NCI-H524 (cell line): ENCODE measurements at regions not wholly inside any gene's neighbourhood (a gene's known extent, or its start where the extent isn't known, plus 50 kb on each side); places are given as distances from the start of the nearest gene placed in this dataset.
"Not testable (repeated sequence)": the region's sequence is repeated elsewhere in the genome, so short reads cannot be mapped to it uniquely, and the experiment has no call there.

Experiments used
- DNase-seq, 2 experiments: peaks; one replicate each; lab custom pipeline; 2025; lab: John Stamatoyannopoulos, UW

DNA sequence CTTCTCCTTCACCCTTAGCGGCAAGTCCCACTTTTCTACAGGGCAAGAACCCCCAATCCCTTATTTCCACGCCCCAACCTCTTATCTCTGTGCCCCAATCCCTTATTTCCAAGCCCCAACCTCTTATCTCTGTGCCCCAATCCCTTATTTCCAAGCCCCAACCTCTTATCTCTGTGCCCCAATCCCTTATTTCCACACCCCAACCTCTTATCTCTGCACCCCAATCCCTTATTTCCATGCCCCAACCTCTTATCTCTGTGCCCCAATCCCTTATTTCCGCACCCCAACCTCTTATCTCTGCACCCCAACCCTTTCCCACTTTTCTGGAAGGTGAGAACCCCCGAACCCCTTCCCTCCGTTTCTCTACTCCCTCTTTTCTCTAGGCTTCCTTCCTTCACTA is 116.1 kb upstream of the GJE1 start:
- not testable (repeated sequence) for DNase-seq

DNA sequence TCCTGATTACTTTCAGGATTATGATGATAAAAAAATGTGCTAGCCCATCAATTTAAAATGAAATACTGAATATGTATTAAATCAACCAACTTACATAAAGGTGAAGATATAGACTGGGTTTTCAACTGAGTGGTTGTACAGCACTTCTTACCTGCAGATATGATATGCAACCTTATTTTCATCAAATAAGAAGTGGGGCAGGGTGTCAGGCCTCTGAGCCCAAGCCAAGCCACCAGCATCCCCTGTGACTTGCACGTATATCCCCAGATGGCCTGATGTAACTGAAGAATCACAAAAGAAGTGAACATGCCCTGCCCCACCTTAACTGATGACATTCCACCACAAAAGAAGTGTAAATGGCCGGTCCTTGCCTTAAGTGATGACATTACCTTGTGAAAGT is 117.3 kb upstream of the GJE1 start:
- not testable (repeated sequence) for DNase-seq

DNA sequence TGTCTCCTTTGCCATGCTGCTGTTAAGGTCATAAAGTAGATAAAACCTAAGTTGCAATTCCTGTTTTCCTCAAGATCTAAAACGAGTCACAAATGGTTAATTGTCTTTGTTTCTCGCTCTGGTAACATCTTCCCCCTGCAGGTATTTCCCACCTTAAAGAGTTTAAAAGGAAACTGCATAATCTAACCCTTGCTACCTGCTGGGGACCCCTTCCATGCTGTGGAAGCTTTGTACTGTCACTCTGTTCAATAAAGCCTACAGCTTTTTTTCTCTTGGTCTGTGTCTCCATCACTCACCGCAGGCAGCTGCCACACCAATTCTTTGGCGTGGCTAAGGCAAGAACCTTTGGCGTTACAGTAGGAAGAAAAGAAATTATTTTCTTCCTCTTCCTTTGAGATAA is 117.7 kb upstream of the GJE1 start:
- no peak for DNase-seq

DNA sequence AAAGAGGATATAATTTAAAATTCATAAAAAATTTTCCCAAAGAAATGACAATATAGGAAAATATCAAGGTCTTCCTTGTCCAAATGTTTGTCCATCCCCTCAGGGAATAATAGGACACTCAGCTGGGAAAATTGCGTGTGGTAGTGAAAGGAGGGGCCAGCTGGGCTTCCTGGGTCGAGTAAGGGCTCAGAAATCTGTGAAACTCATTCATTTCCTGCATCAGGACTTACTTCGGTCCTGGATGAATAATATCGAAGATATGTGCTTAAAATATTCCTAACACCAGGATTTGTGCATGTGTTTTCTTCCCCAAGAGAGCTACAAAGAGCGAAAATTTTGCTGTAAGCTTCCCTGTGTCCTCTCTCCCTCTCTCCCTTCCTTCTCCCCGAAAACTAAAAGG is 118.2 kb upstream of the GJE1 start:
- no peak for DNase-seq

DNA sequence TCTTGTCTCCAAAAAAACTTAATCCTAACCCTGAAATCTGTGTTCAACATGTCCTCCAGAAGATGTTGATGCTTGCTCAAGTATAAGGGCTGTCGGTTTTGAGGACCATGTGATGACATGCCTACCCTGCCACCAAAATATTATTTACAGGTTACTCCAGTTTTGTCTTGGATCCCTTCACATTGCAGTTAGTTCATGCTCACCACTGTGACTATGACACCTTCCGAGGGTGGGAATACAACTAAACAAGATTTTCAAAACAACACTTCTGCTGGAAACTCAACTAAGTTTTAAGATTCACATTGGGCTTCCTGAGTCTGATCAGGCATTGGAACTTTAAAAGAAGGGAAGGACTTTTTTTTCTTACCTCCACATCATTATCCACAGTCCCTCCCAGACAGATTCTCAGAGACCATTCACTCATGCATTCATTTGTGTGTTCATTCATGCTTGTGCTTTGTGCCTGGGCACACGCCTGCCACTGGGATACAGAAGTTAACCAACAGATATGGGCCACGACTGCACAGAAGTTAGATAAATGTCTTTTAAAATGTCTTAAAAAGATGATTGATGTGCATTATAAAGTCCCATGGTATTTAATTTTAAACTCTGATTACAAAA is 118.7 kb upstream of the GJE1 start:
- no peak for DNase-seq

DNA sequence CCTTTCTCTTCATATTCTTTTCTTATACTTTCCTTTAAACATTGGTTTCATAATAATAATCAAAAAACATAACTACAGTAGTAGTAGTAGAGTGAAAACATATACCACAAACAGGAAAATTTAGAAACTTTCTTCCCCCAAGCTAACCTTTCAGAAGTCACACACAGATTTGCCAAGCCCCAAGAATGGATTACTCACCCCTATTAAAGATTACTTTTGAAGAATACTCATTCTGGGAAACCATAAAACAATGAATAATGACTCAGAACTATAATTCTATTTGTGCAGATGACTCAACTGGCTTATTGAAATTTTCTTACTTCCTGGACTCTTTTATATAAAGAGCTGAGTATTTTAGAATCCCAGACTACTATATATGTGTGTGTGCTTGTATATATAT is 119.4 kb upstream of the GJE1 start:
- no peak for DNase-seq

DNA sequence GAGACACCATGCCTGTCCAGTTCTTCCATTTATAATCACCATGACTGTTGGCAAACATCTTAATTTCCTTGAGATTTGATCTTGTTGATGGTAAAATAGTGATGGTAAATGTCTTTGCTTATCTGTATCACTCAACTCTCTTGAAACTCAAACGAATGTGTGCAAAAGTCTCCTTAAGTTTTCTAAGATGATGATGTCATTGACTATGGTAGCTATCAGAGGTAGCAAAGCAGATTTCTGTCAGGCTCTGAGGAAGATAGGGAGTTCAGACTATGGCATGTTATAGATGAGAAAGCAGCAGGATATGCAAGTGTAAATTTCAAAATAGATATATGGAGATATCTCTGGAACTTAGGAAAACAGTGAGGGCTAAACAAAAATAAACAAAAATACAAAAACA is 121.0 kb upstream of the GJE1 start:
- DNase-seq, result no peak

DNA sequence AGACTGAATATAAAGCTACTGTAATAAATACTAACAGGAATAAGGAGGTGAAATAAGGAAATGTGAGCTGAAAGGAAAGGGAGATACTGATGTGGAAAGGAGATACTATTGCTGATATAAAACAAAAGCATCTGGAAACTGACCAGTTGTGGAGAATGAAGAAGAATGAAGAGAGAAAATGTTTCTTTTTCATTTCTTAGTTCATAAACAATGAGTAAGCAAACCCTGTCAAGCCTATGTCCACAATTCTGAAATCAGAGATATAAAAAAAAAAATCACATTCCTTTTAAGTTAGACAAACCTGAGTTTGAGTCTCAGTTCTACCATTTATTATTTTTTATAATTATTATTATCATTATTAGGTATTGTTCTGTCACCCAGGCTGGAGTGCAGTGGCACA is 121.6 kb upstream of the GJE1 start:
- DNase-seq, result no peak

DNA sequence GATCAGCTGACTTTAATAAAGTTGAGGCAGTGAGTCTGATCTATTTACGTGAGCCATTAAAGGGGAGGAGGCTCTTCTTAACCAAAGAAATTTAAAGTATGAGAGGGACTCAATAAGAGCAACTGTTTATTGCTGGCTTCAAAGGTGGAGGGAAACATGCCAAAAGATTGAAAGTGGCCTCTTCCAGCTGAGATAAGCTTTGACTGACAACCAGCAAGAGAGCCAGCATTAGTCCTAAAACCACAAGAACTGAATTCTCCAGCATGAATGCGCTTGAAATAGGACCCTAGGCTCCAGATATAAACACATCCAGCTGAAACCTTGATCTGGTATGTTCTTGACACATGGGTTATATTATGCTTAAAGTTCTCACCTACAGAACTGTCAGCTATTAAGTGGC is 123.1 kb upstream of the GJE1 start:
- no peak for DNase-seq

DNA sequence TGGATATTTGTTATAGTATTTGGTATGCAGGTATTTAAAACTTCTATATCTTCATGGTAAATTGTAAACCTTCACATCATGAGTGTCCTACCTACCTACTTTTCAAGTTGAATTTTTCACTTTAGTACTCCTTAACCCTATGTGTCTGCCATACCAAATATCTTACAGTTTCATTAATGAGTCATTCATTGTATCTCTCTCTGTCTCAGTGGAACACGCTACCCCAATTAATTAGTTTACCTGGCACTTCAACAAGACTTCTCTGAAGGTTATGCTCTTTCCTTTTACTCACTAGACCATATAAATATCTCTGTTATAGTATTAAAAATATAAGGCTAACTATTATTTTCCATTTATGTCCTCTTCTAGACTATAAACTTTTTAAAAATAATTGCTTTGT is 123.9 kb upstream of the GJE1 start:
- DNase-seq, result no peak

DNA sequence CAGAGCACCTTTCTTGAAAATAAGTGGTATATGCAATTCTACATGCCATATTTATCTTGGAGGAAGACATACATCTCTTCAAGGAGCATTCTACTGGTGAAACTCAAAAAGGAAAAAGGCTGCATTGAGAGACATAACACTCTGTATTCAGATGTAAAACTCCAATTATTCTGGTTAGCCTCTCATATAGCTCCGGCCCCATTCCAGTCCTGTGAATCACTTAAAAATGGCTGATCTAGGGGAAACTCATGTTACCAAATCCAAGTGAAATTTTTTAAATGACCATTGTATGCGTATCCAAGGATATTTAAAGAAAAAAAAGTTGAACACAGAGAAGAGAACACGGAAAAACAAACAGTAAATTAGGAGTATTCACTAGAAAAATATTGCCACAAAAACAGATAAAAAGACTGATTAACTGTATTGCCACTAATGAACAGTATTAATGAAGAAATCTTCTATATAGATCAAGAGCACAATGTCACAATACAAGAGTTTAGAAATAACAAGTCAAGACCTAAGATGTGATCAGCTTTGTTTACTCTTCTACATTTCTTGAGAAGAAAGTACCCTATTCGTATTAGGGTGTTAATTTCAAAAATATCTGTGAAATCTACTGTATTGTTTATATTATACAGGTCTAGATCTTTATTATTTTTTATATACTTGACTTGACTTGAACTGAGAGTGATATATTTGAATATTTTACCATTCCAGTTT is 124.5 kb upstream of the GJE1 start:
- no peak for DNase-seq

DNA sequence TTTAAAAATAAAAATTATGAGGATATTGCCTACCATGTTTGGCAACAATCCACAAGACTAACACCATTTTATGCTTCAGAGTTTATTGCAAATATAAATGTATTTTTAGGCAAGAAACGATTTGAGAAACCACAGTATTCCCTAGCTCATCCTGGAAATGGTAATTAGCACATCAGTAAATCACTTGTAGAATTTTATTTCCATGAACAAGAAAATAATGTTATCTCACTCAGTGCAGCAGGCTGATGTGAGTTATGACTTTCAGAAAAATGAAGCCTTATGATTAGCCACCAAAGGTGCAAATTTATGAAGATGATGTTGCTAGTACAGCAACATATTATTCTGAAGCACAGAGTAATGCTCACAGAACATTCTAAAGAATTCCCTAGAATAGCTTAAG is 127.7 kb upstream of the GJE1 start:
- DNase-seq, result no peak

DNA sequence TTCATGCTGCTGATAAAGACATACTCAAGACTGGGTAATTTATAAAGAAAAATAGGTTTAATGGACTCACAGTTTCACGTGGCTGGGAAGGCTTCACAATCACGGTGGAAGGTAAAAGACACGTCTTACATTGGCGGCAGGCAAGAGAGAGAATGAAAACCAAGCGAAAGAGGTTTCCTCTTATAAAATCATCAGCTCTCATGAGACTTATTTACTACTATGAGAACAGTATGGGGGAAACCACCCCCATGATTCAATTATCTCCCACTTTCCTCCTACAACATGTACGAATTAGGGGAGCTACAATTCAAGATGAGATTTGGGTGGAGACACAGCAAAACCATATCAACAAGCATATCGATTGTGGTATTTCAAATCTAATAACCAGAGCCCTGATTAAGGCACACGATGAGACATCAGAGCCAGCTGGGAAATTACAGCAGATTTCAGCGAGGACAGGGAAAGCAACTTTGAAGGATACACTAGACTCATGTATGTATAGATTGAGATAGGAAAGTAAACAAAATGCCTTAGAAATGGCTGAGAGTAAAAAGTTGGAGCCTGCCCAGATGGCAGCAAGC is 129.8 kb upstream of the GJE1 start:
- DNase-seq, result no peak

DNA sequence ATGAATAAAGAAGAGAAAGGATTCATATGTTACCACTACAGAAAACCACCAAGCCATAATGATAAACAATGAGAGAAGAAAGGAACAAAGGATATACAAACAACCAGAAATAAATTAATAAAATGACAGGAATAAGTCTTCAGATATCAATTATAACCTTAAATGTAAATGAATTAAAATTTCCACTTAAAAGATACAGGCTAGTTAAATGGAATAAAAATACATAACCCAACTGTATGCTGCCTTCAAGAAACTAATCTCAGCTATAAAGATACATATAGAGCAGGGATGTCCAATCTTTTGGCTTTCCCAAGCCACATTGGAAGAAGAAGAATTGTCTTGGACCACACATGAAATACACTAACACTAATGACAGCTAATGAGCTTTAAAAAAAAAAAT is 135.9 kb upstream of the GJE1 start:
- no peak for DNase-seq

DNA sequence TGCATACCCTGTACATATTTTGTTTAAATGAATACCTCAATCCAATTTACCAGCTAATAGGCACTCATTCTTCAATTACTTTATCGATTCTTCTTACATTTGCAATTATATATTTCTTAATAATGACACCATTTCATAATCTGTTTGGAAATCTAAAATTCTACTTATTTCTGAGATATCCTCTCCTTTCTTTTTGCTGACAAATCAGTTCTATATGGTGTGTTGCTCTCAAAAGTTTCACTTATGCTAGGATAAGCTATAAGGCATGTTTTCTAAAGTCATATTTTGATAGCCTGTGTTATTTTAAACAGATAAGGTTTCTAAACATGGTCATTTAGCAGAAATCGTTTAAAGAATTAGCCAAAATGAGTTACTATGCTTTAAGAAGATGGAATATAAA is 140.6 kb upstream of the GJE1 start:
- no peak for DNase-seq

DNA sequence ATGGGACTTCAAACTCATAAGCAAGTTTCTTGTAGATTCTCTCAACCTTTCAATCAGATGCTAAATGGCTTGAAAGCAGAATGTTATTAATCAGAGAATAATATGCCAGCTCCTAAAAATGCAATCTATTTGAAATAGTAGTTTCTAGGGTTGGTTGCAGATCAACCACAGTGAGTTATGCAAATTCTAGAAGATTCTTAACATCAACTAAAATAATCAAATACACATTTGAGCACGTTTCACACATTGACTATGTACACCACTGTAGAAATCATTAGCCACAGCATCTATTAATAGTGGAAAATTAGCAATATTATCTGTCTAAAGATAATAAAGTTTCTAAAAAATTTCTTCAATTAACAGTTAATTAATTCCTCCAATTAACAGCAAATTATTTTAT is 141.9 kb upstream of the GJE1 start:
- DNase-seq, result no peak

DNA sequence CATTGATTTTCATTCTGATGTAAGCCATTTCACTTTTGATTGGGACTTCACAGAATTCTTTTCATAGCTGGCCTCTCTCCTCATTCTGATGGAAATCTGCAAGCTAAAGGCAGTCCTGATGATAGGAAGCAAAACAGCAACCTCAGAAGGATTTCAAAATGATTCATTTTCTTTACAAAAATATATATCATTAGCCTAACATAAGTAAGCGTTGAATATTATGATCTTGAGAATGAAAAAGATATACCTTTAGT is 143.1 kb upstream of the GJE1 start:
- no peak for DNase-seq

DNA sequence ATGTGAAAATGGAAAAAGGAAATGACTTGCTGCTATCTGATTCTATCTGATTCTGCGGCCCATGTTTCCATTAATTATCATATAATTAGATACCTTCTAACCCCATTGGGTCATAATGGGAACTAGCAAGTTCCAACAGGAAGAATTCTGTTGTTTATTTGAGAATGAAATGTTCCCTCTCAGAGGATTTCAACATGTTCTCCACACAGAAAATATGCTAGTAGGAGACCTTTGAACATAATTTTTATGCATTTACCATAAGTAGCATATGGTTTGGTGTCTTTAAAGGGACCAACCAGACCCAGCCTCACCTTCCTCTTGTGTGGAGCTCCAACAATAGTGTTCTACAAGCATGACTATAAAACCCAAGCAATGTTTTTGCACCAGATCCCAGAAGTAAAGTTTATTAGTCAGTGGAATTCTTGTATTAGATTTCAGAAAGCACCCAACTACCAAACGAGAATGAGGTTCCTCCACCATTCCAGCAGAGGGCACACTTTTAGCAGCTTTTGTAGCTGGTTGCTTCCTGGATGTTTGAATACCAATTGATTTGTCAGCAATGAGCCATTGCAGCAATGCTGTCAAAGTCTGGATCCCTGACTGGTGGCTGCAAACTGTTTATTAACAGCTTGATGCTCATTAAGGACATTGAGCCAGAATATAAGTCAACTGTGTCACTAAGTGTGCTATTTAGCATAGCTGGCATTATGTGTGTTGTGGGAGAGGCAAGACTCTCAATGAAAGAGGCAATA is 143.6 kb upstream of the GJE1 start:
- peak; percentile 16 to 74 for DNase-seq

DNA sequence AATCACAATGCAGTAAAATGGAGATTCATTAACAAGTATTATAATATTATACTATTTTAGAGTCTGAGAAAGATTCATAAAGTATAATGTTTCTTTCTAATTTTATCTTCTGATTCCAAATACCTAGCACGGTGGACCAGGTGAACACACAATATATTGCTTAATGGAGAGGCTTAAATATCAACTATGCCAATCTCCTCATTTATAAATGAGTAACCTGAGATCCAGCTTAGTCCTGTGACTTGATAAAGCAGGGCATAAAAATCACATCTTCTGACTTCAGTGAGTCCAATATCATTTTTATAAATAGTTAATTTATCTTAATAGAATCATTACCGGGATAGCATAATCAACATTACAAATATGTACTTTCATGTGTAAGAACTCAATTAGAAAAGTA is 144.4 kb upstream of the GJE1 start:
- DNase-seq, result no peak

DNA sequence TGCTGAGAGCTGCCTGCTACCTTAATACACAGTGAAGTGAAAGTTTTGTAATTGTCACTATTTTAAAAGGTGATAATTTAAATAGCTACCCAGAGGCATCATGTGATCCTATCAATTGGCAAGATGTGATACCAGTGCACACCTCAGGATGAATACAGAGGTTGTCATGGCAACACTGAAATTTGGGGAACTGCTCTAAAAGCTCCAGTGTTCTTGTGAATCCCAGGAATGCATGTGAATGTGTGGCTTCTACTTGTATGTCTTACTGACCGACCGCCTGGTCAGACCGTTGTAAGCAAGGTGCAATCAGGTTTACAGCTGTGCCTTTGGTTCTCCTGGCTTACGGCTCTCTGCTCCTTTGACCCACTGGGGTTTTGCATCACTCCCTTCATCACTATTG is 146.3 kb upstream of the GJE1 start:
- DNase-seq, result no peak

DNA sequence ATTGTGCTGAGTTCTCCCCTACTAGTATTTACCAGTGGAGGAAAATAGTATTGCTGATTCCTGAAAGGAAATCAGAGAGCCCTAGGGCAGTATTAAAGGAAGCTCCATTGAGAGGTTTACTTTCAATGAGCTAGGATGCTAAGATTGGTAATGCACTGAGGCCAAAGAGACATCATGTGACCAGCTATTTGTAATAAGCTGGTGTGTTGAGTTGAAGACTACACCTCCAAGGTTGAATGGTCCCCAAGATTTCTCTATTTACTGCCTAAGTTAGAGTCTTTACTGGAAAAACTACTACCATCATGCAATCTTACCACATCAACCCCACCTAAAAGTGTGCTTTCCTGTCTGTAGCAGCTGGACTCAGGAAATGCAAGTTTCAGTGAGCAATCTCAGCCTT is 151.5 kb upstream of the GJE1 start:
- no peak for DNase-seq

DNA sequence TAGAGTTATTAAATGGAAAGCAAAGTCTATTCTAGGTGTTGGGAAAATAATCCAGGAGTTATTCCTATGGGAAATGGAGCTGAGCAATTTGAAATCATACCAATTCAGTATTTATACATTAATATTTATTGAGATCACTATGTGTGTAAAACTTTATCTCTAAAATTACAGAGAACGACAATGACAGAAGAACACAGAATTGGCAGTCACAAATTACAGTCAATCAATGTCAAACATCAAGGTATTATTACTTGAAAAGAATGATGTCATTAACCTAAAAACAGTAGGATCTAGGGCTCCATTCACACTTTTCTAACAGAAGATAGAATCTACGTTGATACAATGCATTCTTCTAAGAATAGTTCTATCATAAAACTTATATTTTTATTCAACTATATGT is 154.9 kb upstream of the GJE1 start:
- no peak for DNase-seq

DNA sequence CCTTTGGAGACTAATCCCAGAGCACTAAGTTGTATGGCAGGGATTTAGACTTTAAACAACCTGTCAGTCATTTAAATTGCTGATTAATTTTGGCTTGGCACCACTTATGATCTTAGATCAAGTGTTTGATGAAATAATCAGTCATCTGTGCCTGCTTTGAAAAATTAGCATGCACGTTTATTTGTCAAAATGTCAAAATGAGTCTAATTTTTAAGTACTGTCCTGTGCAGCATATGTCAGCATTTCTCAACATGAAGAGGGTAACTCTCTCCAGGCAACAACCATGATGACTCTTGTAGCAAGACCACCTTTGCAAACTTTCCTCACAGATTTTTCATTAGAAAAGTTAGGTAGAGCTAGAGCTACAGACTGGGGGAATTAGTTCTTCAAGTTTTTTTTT is 155.7 kb upstream of the GJE1 start:
- DNase-seq, result peak; percentile 46 to 85
